HG02970 (cell line): ENCODE measurements at regions not wholly inside any gene's neighbourhood (a gene's known extent, or its start where the extent isn't known, plus 50 kb on each side); places are given as distances from the start of the nearest gene placed in this dataset.
"Not testable (repeated sequence)": the region's sequence is repeated elsewhere in the genome, so short reads cannot be mapped to it uniquely, and the experiment has no call there.

ENCODE experiments used
- ATAC-seq: cut with Tn5 transposase; IDR thresholded peaks from one replicate; pipeline ENCODE4 v1.9.1; 2021; ENCODE audit warnings: mild to moderate bottlenecking, moderate library complexity, moderate number of reproducible peaks; ENCODE audit not compliant: unreplicated experiment, low FRiP score

- no peak for ATAC-seq
Measured at GRCh38 chr12:85626001-85626783, 210.0 kb downstream of the RASSF9 start.

- no peak for ATAC-seq
Measured at GRCh38 chr12:85626784-85627171, 209.4 kb downstream of the RASSF9 start.

- no peak for ATAC-seq
Measured at GRCh38 chr12:85627584-85627983, 208.6 kb downstream of the RASSF9 start.

GRCh38 chr12:85628562-85628961 is 207.6 kb downstream of the RASSF9 start:
- ATAC-seq = not testable (repeated sequence)

- ATAC-seq = no peak
Measured at GRCh38 chr12:85630851-85631250, 205.4 kb downstream of the RASSF9 start.

GRCh38 chr12:85632390-85632789 is 203.8 kb downstream of the RASSF9 start:
- ATAC-seq = no peak

GRCh38 chr12:85633491-85633890 is 202.7 kb downstream of the RASSF9 start:
- no peak for ATAC-seq

- ATAC-seq = no peak
Measured at GRCh38 chr12:85639834-85640233, 196.4 kb downstream of the RASSF9 start.

GRCh38 chr12:85641796-85642195 is 194.4 kb downstream of the RASSF9 start:
- no peak for ATAC-seq

- ATAC-seq = no peak
Measured at GRCh38 chr12:85642288-85642687, 193.9 kb downstream of the RASSF9 start.

GRCh38 chr12:85642808-85643207 is 193.4 kb downstream of the RASSF9 start:
- ATAC-seq = no peak

- ATAC-seq = no peak
Measured at GRCh38 chr12:85644508-85644907, 191.7 kb downstream of the RASSF9 start.

- ATAC-seq = no peak
Measured at GRCh38 chr12:85653731-85654455, 182.3 kb downstream of the RASSF9 start.

GRCh38 chr12:85654456-85654840 is 181.8 kb downstream of the RASSF9 start:
- no peak for ATAC-seq

GRCh38 chr12:85656561-85656960 is 179.6 kb downstream of the RASSF9 start:
- ATAC-seq = no peak

GRCh38 chr12:85657251-85657650 is 179.0 kb downstream of the RASSF9 start:
- no peak for ATAC-seq

GRCh38 chr12:85657836-85658630 is 178.2 kb downstream of the RASSF9 start:
- ATAC-seq = no peak

- ATAC-seq = no peak
Measured at GRCh38 chr12:85659754-85660530, 176.3 kb downstream of the RASSF9 start.

GRCh38 chr12:85661461-85662206 is 174.6 kb downstream of the RASSF9 start:
- no peak for ATAC-seq

- ATAC-seq = no peak
Measured at GRCh38 chr12:85662207-85662602, 174.0 kb downstream of the RASSF9 start.
